Dedifferentiated amniotic fluid mesenchymal stem cell (primary cell): ENCODE measurements at regions not wholly inside any gene's neighbourhood (a gene's known extent, or its start where the extent isn't known, plus 50 kb on each side); places are given as distances from the start of the nearest gene placed in this dataset.

Source experiments
- DNase-seq: peaks from one replicate; pipeline ENCODE4 v3.0.0-alpha.2; 2016; ENCODE audit errors: extremely low spot score

GRCh38 chr6:147859071-147859470, 350.6 kb downstream of the SAMD5 start:
- DNase-seq: no peak

DNA sequence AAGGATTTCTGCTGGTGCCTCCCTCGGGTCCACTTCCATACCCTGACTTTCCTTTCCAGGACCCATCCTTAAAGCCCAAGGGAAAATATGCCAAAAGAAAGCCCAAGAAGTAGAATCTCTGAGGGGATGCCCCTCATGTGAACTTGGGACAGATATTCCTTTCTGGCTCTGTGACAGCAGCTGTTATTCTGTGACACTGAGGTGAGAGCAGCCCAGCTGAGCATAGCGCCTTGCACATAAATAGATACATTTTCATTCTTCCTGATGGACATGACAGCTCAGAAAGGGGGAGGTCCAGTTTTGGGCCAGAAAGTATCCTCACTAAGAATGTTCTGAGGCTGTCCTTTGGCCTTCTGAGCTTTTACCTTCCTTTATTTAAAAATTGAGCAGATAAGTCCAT, 353.2 kb downstream of the SAMD5 start:
- no peak for DNase-seq

- no peak for DNase-seq
Measured at GRCh38 chr6:147867433-147868226, 359.1 kb downstream of the SAMD5 start.

- peak; percentile 45 for DNase-seq
Measured at GRCh38 chr6:147868427-147869190, 360.1 kb downstream of the SAMD5 start.

- DNase-seq: no peak
Measured at GRCh38 chr6:147869201-147869600, 360.7 kb downstream of the SAMD5 start.

DNA sequence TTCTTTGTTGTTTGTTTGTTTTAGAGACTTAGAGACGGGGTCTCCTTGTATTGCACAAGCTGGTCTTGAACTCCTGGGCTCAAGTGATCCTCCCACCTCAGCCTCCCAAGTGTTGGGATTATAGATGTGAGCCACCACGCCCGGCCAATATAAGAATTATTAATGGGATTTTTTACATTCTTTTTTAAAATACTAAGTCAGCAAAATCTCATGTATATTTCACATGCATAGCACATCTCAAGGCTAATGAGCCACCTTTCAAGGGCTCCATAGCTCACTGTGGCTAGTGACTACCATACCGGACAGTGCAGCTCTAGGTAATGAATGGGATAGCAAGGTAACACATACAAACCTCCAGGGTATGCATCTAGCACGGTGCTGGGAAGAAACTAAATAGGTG, 361.4 kb downstream of the SAMD5 start:
- DNase-seq: no peak

DNA sequence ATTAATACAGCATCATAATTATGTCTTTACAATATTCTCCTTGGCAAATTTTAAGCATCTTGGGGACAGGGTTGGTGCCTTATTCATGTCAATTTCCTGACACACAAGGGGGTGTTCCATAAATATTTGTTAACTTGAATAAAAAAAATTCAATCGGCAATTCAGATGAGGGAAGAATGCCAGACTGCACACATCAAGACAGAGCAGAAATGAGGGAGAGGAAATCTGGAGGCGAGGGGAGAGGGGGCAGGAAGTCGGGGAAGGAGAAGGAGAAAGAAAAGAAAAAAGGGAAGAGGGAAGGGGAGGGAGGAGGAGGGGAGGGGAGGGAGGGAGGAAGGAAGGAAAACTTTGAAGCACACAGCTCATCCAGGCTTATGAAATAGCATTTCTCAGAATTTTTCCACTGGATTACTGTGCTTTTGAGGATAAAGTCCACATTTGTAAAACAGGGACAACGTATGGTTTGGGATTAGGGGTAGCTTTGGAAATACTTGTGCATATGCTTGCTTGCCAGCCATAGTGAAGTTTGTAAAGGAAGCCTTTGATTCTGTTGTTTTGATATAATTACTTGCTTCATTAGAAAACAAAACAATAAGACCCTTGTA, 362.1 kb downstream of the SAMD5 start:
- DNase-seq: no peak

DNA sequence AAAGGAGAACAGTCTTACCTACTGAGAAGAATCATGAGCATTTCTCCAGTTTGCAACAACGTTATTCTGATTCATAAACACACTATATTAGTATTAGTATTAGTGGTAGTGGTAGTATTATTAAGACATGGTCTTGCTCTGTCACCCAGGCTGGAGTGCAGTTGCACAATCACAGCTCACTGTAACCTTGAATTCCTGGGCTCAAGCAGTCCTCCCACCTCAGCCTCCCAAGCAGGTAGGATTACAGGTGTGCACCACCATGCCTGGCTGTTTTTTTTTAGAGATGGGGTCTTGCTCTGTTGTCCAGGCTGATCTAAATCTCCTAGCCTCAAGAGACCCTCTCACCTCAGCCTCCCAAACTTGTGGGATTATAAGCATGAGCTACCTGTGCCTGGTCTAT, 363.5 kb downstream of the SAMD5 start:
- no peak for DNase-seq

DNA sequence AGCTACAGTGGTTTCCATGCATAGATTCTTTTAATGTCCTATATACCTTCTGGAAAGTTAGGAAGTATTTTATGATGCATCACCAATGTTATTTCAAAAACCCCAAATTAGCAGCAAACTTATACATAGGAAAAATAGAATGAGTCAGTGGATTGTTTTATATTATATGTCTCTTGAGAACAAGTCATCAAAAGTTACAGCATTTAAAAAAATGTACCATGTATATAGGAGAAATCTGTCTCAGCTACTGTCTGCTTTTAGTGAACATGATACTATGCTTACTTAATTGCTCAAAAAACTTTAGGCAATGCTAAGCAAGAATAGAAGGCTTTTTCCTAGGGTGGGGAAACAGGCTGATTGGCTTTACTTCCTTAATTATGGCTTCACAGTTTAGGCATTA, 365.3 kb downstream of the SAMD5 start:
- DNase-seq: peak; percentile 58

DNA sequence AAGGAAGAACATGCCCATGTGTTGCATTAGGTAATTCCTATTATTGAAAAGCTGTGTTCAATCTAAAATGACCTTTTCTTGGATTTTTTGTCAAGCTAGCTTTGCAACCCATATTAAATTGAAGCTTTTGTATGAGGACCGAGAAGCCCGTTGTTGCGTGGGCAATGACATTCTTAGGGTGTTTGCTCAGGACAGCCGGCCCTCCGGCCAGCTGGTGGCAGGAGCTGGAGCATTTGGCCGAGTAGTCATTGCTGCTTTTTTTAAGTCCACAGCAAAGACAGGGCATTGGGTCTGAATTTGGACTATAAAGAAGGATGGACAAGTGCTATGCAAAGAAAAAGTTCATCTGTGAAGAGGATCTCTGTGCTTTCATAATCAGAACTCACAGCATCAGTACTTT, 365.8 kb downstream of the SAMD5 start:
- peak; percentile 60 for DNase-seq

DNA sequence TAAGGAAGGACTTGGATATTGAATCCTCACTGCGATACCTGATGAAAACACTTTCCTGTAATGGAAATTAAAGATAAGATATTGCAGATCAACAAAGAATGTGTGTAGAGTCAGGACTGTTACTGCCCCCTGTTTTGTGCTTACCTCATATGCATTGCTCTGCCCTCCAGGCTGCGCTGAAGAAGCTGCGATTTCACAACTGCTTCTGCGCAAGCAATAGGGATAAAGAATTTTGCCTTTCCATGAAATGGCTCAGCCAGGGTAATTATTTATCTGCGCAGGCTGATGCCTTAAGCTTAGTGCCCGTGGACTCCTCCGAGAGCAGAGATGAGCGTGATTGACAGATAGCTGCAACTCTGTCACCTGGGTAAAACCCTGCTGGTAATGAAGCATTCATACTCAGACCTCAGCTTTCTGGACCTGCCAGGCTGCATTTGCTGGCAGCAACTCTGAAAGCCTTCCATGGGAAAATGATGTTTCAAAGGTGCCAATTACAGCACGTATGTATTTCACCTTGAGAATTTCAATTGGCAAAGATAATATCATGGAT, 370.6 kb downstream of the SAMD5 start:
- no peak for DNase-seq

DNA sequence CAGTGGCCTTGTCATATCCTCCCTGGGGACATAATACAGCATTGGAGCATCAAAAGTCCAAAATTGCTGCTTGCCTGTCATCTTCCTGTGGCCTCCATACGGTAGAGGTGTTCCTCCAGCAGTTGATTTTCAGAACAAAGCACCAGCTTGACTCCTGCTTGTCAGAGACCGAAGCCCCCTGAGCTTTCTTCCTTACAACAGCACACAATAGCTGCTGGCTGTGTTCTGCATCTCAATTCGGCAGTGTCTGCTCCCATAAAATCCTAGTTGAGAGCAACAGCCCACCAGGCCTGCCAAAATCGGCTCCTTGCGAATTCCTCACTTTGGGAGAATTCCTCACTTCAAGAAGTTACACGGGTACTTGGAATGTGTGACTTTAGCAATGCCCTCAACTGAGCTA, 372.9 kb downstream of the SAMD5 start:
- no peak for DNase-seq

DNA sequence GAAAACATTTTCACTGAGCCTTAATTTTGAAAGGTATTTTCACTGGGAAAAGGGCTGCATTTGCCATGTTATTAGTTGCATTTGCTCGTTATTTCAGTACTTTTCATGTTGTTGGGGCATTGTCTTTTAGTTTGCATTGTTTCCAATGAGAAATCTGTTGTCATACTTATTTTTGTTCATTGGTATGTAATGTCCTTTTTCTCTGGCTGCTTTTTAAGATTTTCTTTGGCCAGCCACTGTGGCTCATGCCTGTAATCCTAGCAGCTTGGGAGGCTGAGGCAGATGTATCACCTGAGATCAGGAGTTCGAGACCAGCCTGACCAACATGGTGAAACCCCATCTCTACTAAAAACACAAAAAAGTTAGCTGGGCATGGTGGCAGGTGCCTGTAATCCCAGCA, 379.9 kb downstream of the SAMD5 start:
- DNase-seq: no peak

GRCh38 chr6:147891671-147892070, 383.2 kb downstream of the SAMD5 start:
- DNase-seq: no peak

- DNase-seq: no peak
Measured at GRCh38 chr6:147892476-147892875, 384.0 kb downstream of the SAMD5 start.

GRCh38 chr6:147895272-147895671, 386.8 kb downstream of the SAMD5 start:
- DNase-seq: no peak

- no peak for DNase-seq
Measured at GRCh38 chr6:147900247-147900830, 391.8 kb downstream of the SAMD5 start.

GRCh38 chr6:147903321-147903720, 394.8 kb downstream of the SAMD5 start:
- no peak for DNase-seq

DNA sequence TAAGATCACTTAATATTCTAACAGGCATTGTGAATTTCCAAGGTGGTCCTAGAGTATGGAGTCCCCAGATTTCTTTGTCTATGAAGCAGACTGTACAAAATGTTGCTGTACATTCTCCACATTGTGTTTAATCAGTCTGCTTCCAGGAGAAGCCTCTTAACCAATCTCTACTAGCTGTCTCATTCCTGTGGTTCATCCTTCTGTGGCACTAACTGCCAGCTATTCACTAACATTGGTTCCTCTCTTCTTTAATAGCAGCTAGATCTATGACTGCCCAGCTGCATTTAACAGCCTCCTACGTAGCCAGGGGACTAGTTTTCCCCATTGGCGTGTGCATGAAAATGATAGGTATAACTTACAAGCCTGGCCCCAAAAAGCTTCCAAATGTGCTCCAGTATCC, 395.4 kb downstream of the SAMD5 start:
- DNase-seq: no peak

GRCh38 chr6:147904416-147904815, 395.9 kb downstream of the SAMD5 start:
- no peak for DNase-seq

DNA sequence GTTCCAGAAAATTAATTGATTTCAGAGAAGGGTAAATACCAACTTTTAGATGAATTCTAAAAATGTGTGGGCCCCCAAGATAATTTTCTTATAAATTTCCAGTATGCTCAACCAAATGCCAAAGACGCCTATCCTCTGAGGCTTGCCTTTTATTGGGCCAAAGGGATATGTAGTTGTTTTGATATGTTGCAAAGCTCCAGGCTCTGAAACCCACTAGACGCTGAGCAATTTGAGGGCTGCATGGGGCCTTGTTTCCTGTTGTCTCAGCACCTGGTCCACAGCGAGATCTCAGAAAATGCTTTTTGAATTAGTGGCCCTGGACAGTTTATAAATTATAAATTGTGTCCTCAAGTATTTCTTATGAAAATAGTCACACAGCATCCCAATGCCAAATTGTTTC, 397.2 kb downstream of the SAMD5 start:
- no peak for DNase-seq

GRCh38 chr6:147906361-147906760, 397.9 kb downstream of the SAMD5 start:
- DNase-seq: peak; percentile 47
